ENCODE measurements at regions not wholly inside any gene's neighbourhood (a gene's known extent, or its start where the extent isn't known, plus 50 kb on each side); places are given as distances from the start of the nearest gene placed in this dataset.

DNA sequence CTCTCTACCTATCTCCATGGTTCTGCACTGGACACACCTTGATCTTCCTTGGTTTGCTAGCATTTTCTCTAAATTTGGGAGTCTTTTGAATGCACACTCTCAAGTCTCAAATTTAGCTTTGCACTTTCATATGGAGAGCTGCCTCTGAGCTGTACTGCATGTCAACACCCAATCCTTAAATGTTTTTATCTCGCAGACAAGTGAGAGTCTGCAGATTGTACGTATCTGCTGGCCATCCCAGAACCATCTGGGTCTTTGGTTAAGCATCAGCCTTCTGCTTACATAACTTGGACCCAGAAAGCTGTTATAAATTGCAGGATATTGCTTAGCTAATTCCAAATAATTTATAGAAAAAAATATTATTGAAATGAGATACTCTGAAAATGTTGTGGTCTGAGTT is 111.4 kb upstream of the GRAMD2B start:
- Histone ChIP-seq H3K4me3 (ENCODE audit: low read length) (no peak overlapping the region), H3K9me3 (ENCODE audit: low read length) (no peaks in the 10 kb centered on the region), H3K27ac (ENCODE audit: low read length) (no peak overlapping the region), H3K4me2 (ENCODE audit: low read length) (no peak overlapping the region), H3K9me2 (replicated peaks; ENCODE audit: low read length) (no peaks in the 10 kb centered on the region), H2AFZ (ENCODE audit: low read length) (no peak overlapping the region), H3K36me3 (ENCODE audit: low read depth, low read length) (no peaks in the 10 kb centered on the region), H3F3A (ENCODE audit: low read length, unreplicated experiment) (no peaks in the 10 kb centered on the region), H3K79me2 (ENCODE audit: low read length) (no peaks in the 10 kb centered on the region), H4K20me1 (ENCODE audit: low read length) (no peaks in the 10 kb centered on the region), H3K4me1 (ENCODE audit: insufficient read depth, low read length) (no peaks in the 10 kb centered on the region), H3K9ac (ENCODE audit: low read length) (no peak overlapping the region), H3K27me3 (ENCODE audit: low read length) (no peaks in the 10 kb centered on the region)
- DNase-seq, result no peak
- BruUV-seq (replicated peaks), result no TSS peak
- no peak for TF ChIP-seq EZH2phosphoT487 (IDR thresholded peaks at IDR 0.05; ENCODE audit: borderline replicate concordance, low read length)
- TF ChIP-seq, protein P1, sequence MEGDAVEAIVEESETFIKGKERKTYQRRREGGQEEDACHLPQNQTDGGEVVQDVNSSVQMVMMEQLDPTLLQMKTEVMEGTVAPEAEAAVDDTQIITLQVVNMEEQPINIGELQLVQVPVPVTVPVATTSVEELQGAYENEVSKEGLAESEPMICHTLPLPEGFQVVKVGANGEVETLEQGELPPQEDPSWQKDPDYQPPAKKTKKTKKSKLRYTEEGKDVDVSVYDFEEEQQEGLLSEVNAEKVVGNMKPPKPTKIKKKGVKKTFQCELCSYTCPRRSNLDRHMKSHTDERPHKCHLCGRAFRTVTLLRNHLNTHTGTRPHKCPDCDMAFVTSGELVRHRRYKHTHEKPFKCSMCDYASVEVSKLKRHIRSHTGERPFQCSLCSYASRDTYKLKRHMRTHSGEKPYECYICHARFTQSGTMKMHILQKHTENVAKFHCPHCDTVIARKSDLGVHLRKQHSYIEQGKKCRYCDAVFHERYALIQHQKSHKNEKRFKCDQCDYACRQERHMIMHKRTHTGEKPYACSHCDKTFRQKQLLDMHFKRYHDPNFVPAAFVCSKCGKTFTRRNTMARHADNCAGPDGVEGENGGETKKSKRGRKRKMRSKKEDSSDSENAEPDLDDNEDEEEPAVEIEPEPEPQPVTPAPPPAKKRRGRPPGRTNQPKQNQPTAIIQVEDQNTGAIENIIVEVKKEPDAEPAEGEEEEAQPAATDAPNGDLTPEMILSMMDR (conservative IDR thresholded peaks at IDR 0.05; ENCODE audit: low read depth, low read length), result no peak
- no peak for TF ChIP-seq EZH2 (IDR thresholded peaks at IDR 0.05; ENCODE audit: low read length, unreplicated experiment)
- ChIA-PET CTCF (no interaction called here), POLR2A (ENCODE audit: unreplicated experiment) (no interaction called here)
- no peak for ATAC-seq
- intact Hi-C loops (cut with micrococcal nuclease), result no loop called here

DNA sequence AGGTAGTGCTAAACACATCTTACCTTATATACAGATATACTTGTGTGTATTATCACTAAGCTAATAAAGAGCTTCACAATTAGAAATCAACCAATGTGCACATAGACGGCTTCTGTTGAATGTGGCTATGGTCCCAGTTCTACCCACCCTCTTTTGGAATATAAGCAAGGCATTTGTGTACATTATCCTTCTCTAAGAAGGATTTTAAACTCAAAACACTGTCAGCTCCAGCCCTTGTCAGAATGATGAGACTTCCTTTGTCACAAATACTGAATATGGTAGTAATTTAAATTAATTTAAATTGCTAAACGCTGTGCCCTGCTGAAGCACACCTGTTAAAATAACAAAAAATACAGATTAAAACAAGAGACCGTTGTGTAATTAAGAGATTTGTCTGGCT is 107.9 kb upstream of the GRAMD2B start:
- ChIA-PET CTCF (no interaction called here), POLR2A (ENCODE audit: unreplicated experiment) (no interaction called here)
- Histone ChIP-seq H3K4me2 (ENCODE audit: low read length) (no peak overlapping the region), H3K4me1 (ENCODE audit: insufficient read depth, low read length) (no peaks in the 10 kb centered on the region), H3K27ac (ENCODE audit: low read length) (no peak overlapping the region), H3K27me3 (ENCODE audit: low read length) (no peaks in the 10 kb centered on the region), H3F3A (ENCODE audit: low read length, unreplicated experiment) (no peaks in the 10 kb centered on the region), H3K79me2 (ENCODE audit: low read length) (no peaks in the 10 kb centered on the region), H4K20me1 (ENCODE audit: low read length) (no peaks in the 10 kb centered on the region), H3K4me3 (ENCODE audit: low read length) (no peak overlapping the region), H2AFZ (ENCODE audit: low read length) (no peak overlapping the region), H3K9ac (ENCODE audit: low read length) (no peak overlapping the region), H3K36me3 (ENCODE audit: low read depth, low read length) (no peaks in the 10 kb centered on the region), H3K9me2 (replicated peaks; ENCODE audit: low read length) (no peaks in the 10 kb centered on the region), H3K9me3 (ENCODE audit: low read length) (no peaks in the 10 kb centered on the region)
- BruUV-seq (replicated peaks), result no TSS peak
- intact Hi-C loops (cut with micrococcal nuclease), result no loop called here
- ATAC-seq (no peak), DNase-seq (no peak)
- TF ChIP-seq EZH2phosphoT487 (IDR thresholded peaks at IDR 0.05; ENCODE audit: borderline replicate concordance, low read length) (no peak), EZH2 (IDR thresholded peaks at IDR 0.05; ENCODE audit: low read length, unreplicated experiment) (no peak)
- TF ChIP-seq, protein P1 (conservative IDR thresholded peaks at IDR 0.05; ENCODE audit: low read depth, low read length), result no peak

DNA sequence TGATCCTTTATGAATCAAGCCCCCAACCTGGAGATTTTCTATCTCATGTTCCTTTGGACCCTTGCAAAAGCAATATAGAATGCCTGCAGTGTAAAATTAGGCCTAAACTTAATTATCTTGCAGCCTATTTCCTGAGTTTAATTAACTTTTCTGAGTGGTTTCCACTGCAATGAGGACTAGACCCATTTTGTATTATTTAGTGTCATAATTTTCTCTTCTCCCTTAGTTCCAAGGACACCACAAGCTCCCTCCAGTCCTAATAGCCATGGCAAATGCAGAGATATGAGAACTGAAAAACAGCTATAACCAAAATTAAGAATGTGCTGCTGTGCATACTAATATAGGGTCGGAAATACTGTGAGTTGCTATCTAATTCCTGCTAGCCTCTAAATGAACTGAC is 90.9 kb upstream of the GRAMD2B start:
- no peak for DNase-seq
- ChIA-PET CTCF (no interaction called here), POLR2A (ENCODE audit: unreplicated experiment) (no interaction called here)
- Histone ChIP-seq H2AFZ (ENCODE audit: low read length) (no peak overlapping the region), H3F3A (ENCODE audit: low read length, unreplicated experiment) (no peaks in the 10 kb centered on the region), H3K4me2 (ENCODE audit: low read length) (no peak overlapping the region), H3K36me3 (ENCODE audit: low read depth, low read length) (no peaks in the 10 kb centered on the region), H3K9me2 (replicated peaks; ENCODE audit: low read length) (no peaks in the 10 kb centered on the region), H4K20me1 (ENCODE audit: low read length) (no peaks in the 10 kb centered on the region), H3K4me1 (ENCODE audit: insufficient read depth, low read length) (no peaks in the 10 kb centered on the region), H3K4me3 (ENCODE audit: low read length) (no peak overlapping the region), H3K27ac (ENCODE audit: low read length) (no peak overlapping the region), H3K27me3 (ENCODE audit: low read length) (no peaks in the 10 kb centered on the region), H3K9ac (ENCODE audit: low read length) (no peak overlapping the region), H3K79me2 (ENCODE audit: low read length) (no peaks in the 10 kb centered on the region), H3K9me3 (ENCODE audit: low read length) (no peaks in the 10 kb centered on the region)
- intact Hi-C loops (cut with micrococcal nuclease), result loop anchor here (10.0 kb wide), 1 partner anchor 98 kb away; no protein-coding TSS in a partner anchor
- TF ChIP-seq EZH2phosphoT487 (IDR thresholded peaks at IDR 0.05; ENCODE audit: borderline replicate concordance, low read length), result no peak
- TF ChIP-seq, protein P1 (conservative IDR thresholded peaks at IDR 0.05; ENCODE audit: low read depth, low read length), result no peak
- no peak for TF ChIP-seq EZH2 (IDR thresholded peaks at IDR 0.05; ENCODE audit: low read length, unreplicated experiment)
- BruUV-seq (replicated peaks), result no TSS peak
- ATAC-seq, result no peak
